ENCODE measurements at regions not wholly inside any gene's neighbourhood (a gene's known extent, or its start where the extent isn't known, plus 50 kb on each side); places are given as distances from the start of the nearest gene placed in this dataset.

GRCh38 chr6:16850681-16851026, 89.4 kb upstream of the ATXN1 start:
- Histone ChIP-seq H3K27ac (ENCODE audit: low read depth, low read length) (no peak overlapping the region), H3K9ac (ENCODE audit: extremely low read depth, low read length, poor library complexity, severe bottlenecking) (no peak overlapping the region), H3K9me3 (ENCODE audit: control insufficient read depth, low read length) (no peaks in the 10 kb centered on the region), H3K4me1 (ENCODE audit: control insufficient read depth, insufficient read depth, low read length) (no peaks in the 10 kb centered on the region), H3K27me3 (ENCODE audit: control insufficient read depth, insufficient read depth, low read length, poor library complexity, severe bottlenecking) (no peaks in the 10 kb centered on the region), H3K4me3 (ENCODE audit: low read length) (no peak overlapping the region), H3K36me3 (ENCODE audit: control insufficient read depth, insufficient read depth, low read length) (no peaks in the 10 kb centered on the region)
- no peak for TF ChIP-seq CTCF (conservative IDR thresholded peaks at IDR 0.05)
- Mint-ChIP-seq H3K27ac (no peak overlapping the region), H3K4me1 (peaks cover 2% of the 10 kb centered on the region), H3K9me3 (no peaks in the 10 kb centered on the region), H3K27me3 (ENCODE audit: insufficient read depth) (no peaks in the 10 kb centered on the region), H3K4me3 (no peak overlapping the region), H3K36me3 (ENCODE audit: low read depth) (no peaks in the 10 kb centered on the region)
- no peak for DNase-seq
- 75 to 79% methylated on average over 2 to 4 of the region's 5 CpGs for WGBS, 2 experiments (ENCODE audit: insufficient coverage in 1 of 2, insufficient read length in 1 of 2)

DNA sequence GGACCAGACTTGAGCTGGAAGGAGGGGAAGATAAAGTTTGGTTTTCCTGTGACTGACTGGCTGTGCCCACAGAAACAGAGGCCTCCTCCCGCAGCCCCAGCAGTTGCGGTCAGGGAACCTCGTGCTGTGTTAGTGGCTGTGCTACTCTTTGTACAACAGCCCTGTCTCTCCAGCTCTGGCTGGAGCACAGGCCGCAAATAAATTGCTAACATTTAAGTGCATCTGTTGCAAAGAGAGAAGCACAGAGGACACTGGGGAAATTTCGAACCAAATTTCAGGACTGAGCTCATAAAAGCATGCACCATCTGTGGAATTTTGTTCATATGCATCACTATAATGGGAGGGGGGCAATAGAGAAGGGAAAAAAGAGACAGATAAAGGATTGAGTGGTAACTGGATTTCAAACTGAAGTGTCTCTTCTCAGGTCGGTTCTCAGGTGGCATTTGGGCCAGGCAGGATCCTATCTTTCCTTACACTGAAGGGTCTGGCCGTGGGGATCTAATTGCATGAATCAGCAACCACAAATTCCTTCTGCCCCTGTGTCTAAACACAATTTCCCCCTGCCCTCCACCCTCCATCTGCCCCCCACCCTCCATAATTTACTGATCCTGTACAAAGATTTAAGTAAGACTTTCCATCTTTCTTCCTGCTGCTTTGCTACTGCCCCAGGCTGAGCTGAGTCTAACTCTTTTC, 88.9 kb upstream of the ATXN1 start:
- no peak overlapping the region for H3K27ac Mint-ChIP-seq
- Histone ChIP-seq H3K27ac (ENCODE audit: low read depth, low read length) (peak overlapping the region; percentile 60), H3K4me1 (ENCODE audit: control insufficient read depth, insufficient read depth, low read length) (no peaks in the 10 kb centered on the region), H3K36me3 (ENCODE audit: control insufficient read depth, insufficient read depth, low read length) (no peaks in the 10 kb centered on the region), H3K4me3 (ENCODE audit: low read length) (no peak overlapping the region), H3K9me3 (ENCODE audit: control insufficient read depth, low read length) (no peaks in the 10 kb centered on the region), H3K9ac (ENCODE audit: extremely low read depth, low read length, poor library complexity, severe bottlenecking) (no peak overlapping the region), H3K27me3 (ENCODE audit: control insufficient read depth, insufficient read depth, low read length, poor library complexity, severe bottlenecking) (no peaks in the 10 kb centered on the region)
- H3K27me3 Mint-ChIP-seq (ENCODE audit: insufficient read depth) = no peaks in the 10 kb centered on the region
- no peak for DNase-seq
- no peak overlapping the region for H3K4me3 Mint-ChIP-seq
- no peaks in the 10 kb centered on the region for H3K36me3 Mint-ChIP-seq (ENCODE audit: low read depth)
- WGBS, 2 experiments (ENCODE audit: insufficient coverage in 1 of 2, insufficient read length in 1 of 2) = 75 to 85% methylated on average over 6 to 7 of the region's 7 CpGs
- peaks cover 2% of the 10 kb centered on the region for H3K4me1 Mint-ChIP-seq
- TF ChIP-seq CTCF (conservative IDR thresholded peaks at IDR 0.05) = no peak
- no peaks in the 10 kb centered on the region for H3K9me3 Mint-ChIP-seq

DNA sequence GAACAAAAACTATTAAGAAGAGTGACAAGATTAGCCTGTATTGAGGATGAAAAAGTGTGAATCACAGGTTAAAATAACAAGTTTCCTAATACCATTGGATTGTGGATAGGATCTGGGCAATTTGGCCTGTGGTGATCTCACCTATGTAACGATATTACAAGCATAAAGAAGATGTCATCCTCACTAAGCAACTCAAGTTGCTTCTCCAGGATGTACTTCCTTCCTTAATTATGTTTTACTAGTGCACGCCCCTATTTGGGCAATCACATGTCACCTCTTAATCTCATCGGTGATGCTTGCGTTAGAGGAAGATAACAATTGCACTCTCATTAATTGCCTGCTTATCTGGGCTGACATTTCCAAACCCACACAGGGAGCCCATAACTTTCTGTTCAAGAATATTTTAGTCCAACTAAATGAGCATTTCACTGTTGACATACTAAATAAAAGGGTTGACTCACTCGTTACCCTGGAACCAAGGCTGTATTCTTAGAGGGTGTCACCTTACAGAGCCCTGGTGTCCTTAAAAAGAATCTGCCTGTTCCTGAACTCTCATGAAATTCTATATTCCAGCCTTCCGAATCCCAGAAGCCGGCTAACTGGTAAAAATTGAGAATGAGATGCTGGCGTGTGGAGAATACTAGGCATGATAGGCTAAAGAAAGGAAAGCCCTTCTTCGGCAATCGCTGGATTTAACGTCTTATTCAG, 88.2 kb upstream of the ATXN1 start:
- H3K27ac Mint-ChIP-seq = no peak overlapping the region
- Histone ChIP-seq H3K27me3 (ENCODE audit: control insufficient read depth, insufficient read depth, low read length, poor library complexity, severe bottlenecking) (no peaks in the 10 kb centered on the region), H3K4me1 (ENCODE audit: control insufficient read depth, insufficient read depth, low read length) (no peaks in the 10 kb centered on the region), H3K9me3 (ENCODE audit: control insufficient read depth, low read length) (no peaks in the 10 kb centered on the region), H3K9ac (ENCODE audit: extremely low read depth, low read length, poor library complexity, severe bottlenecking) (no peak overlapping the region), H3K27ac (ENCODE audit: low read depth, low read length) (peak overlapping the region; percentile 60), H3K36me3 (ENCODE audit: control insufficient read depth, insufficient read depth, low read length) (no peaks in the 10 kb centered on the region), H3K4me3 (ENCODE audit: low read length) (no peak overlapping the region)
- H3K36me3 Mint-ChIP-seq (ENCODE audit: low read depth) = no peaks in the 10 kb centered on the region
- 91 to 97% methylated on average over 9 to 11 of the region's 11 CpGs for WGBS, 2 experiments (ENCODE audit: insufficient coverage in 1 of 2, insufficient read length in 1 of 2)
- DNase-seq = no peak
- TF ChIP-seq CTCF (conservative IDR thresholded peaks at IDR 0.05) = no peak
- H3K4me1 Mint-ChIP-seq = peaks cover 2% of the 10 kb centered on the region
- no peaks in the 10 kb centered on the region for H3K27me3 Mint-ChIP-seq (ENCODE audit: insufficient read depth)
- H3K9me3 Mint-ChIP-seq = no peaks in the 10 kb centered on the region
- H3K4me3 Mint-ChIP-seq = no peak overlapping the region
